PC-3 (cell line): ENCODE measurements at regions not wholly inside any gene's neighbourhood (a gene's known extent, or its start where the extent isn't known, plus 50 kb on each side); places are given as distances from the start of the nearest gene placed in this dataset.

Source experiments
- CTCF ChIP-seq: fragments of 300-600 bp; sonication (generic); conservative IDR thresholded peaks from 2 replicates; pipeline ENCODE4 v1.5.1; 2017; ENCODE audit warnings: antibody characterized with exemption, low read depth, mild to moderate bottlenecking, low read length
- EZH2 ChIP-seq: fragments of 300-600 bp; sonication (generic); IDR thresholded peaks from one replicate; pipeline ENCODE4 v1.6.1; 2017; ENCODE audit warnings: antibody characterized with exemption, mild to moderate bottlenecking, low read length; ENCODE audit not compliant: unreplicated experiment

- no peak for TF ChIP-seq CTCF
- no peak for TF ChIP-seq EZH2
These were observed 135.9 kb upstream of the AGBL1 start for GRCh38 chr15:85943791-85944190.
